ENCODE measurements at regions not wholly inside any gene's neighbourhood (a gene's known extent, or its start where the extent isn't known, plus 50 kb on each side); places are given as distances from the start of the nearest gene placed in this dataset.

- no peak overlapping the region for H3K4me3 ChIP-seq (ENCODE audit: low read length)
- H3K36me3 ChIP-seq (ENCODE audit: low read depth, low read length), result no peaks in the 10 kb centered on the region
- no peaks in the 10 kb centered on the region for H3K4me1 ChIP-seq (ENCODE audit: insufficient read depth, low read length)
- no peak overlapping the region for H3K27ac ChIP-seq (ENCODE audit: low read length)
- BruUV-seq (replicated peaks), result no TSS peak
- H3K9me3 ChIP-seq (ENCODE audit: low read length), result no peaks in the 10 kb centered on the region
- intact Hi-C loops (cut with micrococcal nuclease), result no loop called here
- ATAC-seq (no peak), DNase-seq (no peak)
- no peak overlapping the region for H2AFZ ChIP-seq (ENCODE audit: low read length)
- no peaks in the 10 kb centered on the region for H3K79me2 ChIP-seq (ENCODE audit: low read length)
- TF ChIP-seq EZH2phosphoT487 (IDR thresholded peaks at IDR 0.05; ENCODE audit: borderline replicate concordance, low read length) (no peak), EZH2 (IDR thresholded peaks at IDR 0.05; ENCODE audit: low read length, unreplicated experiment) (no peak), CTCF (conservative IDR thresholded peaks at IDR 0.05; ENCODE audit: low read depth, low read length) (no peak)
- ChIA-PET CTCF (no interaction called here), POLR2A (ENCODE audit: unreplicated experiment) (no interaction called here)
- H3K9me2 ChIP-seq (replicated peaks; ENCODE audit: low read length), result no peaks in the 10 kb centered on the region
- no peak overlapping the region for H3K9ac ChIP-seq (ENCODE audit: low read length)
- H3K4me2 ChIP-seq (ENCODE audit: low read length), result no peak overlapping the region
- no peaks in the 10 kb centered on the region for H3F3A ChIP-seq (ENCODE audit: low read length, unreplicated experiment)
- no peaks in the 10 kb centered on the region for H4K20me1 ChIP-seq (ENCODE audit: low read length)
- peaks cover 65% of the 10 kb centered on the region for H3K27me3 ChIP-seq (ENCODE audit: low read length)
These were observed 80.9 kb downstream of the CHRNA1 start for GRCh38 chr2:174683392-174683759.

GRCh38 chr2:174682578-174683391 is 81.5 kb downstream of the CHRNA1 start:
- H2AFZ ChIP-seq (ENCODE audit: low read length), result peak overlapping the region; percentile 63; the same call in 1 of the 2 replicates
- H3K27ac ChIP-seq (ENCODE audit: low read length), result no peak overlapping the region
- TF ChIP-seq CTCF (conservative IDR thresholded peaks at IDR 0.05; ENCODE audit: low read depth, low read length) (no peak), EZH2phosphoT487 (IDR thresholded peaks at IDR 0.05; ENCODE audit: borderline replicate concordance, low read length) (no peak), EZH2 (IDR thresholded peaks at IDR 0.05; ENCODE audit: low read length, unreplicated experiment) (no peak)
- peak; percentile 43 for ATAC-seq
- intact Hi-C loops (cut with micrococcal nuclease), result no loop called here
- no peak for DNase-seq
- H3K4me1 ChIP-seq (ENCODE audit: insufficient read depth, low read length), result no peaks in the 10 kb centered on the region
- no peaks in the 10 kb centered on the region for H3K79me2 ChIP-seq (ENCODE audit: low read length)
- CTCF ChIA-PET, result interaction anchor here (0.6 kb wide), 1 partner anchor 11 kb away, joined by 3 read pairs; no protein-coding TSS in a partner anchor
- peaks cover 67% of the 10 kb centered on the region for H3K27me3 ChIP-seq (ENCODE audit: low read length)
- H3K36me3 ChIP-seq (ENCODE audit: low read depth, low read length), result no peaks in the 10 kb centered on the region
- no TSS peak for BruUV-seq (replicated peaks)
- H3F3A ChIP-seq (ENCODE audit: low read length, unreplicated experiment), result no peaks in the 10 kb centered on the region
- H3K9ac ChIP-seq (ENCODE audit: low read length), result peak overlapping the region; percentile 31; the same call in 1 of the 2 replicates
- H3K9me2 ChIP-seq (replicated peaks; ENCODE audit: low read length), result no peaks in the 10 kb centered on the region
- no peaks in the 10 kb centered on the region for H3K9me3 ChIP-seq (ENCODE audit: low read length)
- peak overlapping the region; percentile 71 for H3K4me2 ChIP-seq (ENCODE audit: low read length)
- POLR2A ChIA-PET (ENCODE audit: unreplicated experiment), result interaction anchor here (0.6 kb wide), 1 partner anchor 350 kb away, joined by 6 read pairs; no protein-coding TSS in a partner anchor
- peak overlapping the region; percentile 62 for H3K4me3 ChIP-seq (ENCODE audit: low read length)
- no peaks in the 10 kb centered on the region for H4K20me1 ChIP-seq (ENCODE audit: low read length)

All from PC-3 (cell line).